Germinal center (tissue), 1 donor: ENCODE measurements at regions not wholly inside any gene's neighbourhood (a gene's known extent, or its start where the extent isn't known, plus 50 kb on each side); places are given as distances from the start of the nearest gene placed in this dataset.

Source experiments
- DNase-seq: peaks from one replicate; pipeline ENCODE4 v3.0.0; 2012; ENCODE audit warnings: mixed read lengths, low spot score

DNA sequence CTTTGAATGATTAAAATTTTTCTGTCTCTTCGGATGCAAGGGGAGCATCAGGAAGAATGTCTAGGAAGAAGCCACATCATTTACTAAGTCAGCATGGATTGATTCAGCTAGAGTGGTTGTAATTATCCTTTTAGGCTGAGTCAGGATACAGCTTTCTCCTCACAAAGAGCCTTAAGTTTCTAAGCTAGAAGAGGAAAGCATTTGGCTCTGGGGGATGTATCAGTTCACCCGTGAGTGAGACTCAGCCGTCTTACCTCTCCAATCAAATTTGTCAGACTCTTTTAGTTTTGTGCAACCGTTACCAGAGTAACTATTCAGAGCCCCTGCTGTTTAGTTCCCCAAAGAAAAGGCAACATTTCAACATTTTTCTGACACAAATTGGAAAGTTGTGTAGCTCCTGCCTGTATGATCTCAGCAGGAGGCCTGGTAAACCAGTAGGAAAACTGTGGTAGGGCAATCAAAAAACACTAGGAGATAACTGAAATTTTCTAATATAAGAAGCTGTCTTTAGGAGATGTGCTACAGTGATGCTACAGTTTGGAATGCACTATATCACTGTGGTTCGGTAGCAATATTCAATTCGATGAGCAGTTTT lies 432.4 kb upstream of the LUZP2 start:
- DNase-seq, result no peak

DNA sequence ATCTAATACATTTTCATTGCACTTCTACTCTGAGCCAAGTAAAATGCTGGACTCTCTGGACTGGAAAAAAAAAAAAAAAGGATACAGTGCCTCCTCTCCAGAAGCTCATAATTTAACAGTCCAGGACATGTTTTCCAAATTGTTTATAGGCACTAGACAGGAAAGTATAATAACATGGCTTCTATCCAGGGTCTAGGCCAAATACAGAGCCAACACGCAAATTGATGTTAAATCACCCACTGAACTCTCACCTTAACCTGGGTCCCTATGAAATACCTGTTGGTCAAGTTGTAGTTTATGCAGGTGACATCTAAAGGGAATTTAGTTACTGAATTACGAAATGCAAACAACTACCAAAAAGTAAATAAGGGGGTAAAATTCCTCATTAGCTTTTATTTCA lies 428.7 kb upstream of the LUZP2 start:
- DNase-seq, result no peak

DNA sequence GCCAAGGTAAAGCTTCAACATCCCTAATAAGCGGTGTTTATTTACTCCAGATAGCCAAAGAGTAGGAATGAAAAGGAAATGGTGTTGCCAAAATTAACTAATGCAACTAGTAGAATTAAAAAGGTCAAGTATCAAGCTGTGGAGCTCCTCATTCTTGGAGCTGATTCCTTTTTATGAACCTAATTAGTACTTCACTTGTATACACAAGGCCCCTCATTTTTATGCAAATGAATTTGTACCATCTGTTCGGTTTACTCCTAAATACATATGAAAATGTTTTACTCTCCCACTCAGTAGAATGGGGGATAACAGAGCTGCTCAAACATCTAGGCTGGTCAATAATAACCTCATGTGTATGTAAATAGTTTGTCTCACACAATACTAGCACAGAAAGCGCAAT lies 426.4 kb upstream of the LUZP2 start:
- DNase-seq, result no peak

GRCh38 chr11:24078018-24078417 lies 418.8 kb upstream of the LUZP2 start:
- no peak for DNase-seq

DNA sequence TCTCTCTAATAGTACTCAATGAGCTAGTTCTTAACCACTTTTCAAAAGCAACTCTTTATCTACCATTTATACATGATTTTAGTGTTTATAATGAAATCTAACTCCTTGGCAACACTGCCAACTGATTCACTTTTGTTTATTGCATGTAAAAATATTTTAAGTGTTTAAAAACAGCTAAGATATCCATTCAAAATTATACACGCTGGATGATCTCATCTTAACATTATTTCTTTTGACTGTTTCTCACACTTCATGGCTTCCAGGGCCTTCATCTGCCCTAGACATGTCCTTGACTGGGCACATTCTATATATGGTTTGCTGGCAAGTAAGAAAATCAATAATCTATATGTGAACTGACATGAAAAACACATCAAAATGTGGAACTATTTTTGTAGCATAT lies 414.6 kb upstream of the LUZP2 start:
- no peak for DNase-seq

GRCh38 chr11:24082860-24083259 lies 414.0 kb upstream of the LUZP2 start:
- DNase-seq, result no peak

- DNase-seq, result no peak
Measured at GRCh38 chr11:24084956-24085355, 411.9 kb upstream of the LUZP2 start.

GRCh38 chr11:24086921-24087320 lies 409.9 kb upstream of the LUZP2 start:
- DNase-seq, result no peak

DNA sequence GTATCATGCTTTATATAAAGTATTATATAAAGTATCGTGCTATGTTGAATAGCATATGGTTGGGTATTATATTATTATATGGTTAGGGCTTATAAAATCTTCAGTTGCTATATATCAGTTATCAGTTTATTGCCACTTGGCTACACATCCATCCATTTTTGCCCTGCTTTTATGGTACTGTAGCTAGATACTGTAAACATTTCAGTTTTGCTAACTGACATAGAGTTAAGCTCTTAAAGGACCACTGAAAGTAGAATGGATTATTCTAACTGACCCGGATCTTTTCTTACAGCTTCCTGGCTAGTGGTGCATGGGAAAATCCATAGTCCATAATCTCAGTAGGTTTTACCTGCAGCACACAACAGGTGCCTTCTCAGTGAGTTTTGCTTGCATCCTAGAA lies 405.3 kb upstream of the LUZP2 start:
- DNase-seq, result no peak

DNA sequence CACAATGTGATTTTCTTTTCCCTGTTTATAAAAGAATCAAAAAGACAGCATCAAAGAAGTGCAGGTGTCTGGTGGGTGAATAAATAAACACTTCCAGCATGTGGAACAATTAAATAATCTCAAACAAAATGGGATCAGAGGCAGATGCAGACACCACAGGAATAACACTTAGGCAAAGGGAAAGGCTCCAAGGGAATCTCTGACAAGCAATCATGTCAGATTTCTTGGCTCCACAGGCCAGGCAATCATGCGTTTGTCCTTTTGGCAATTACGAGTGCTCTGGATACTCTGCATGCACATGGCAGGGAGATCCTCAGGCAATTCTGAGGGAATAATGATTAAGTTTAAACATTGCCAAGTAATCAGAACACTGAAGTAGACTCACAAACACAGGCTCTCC lies 403.5 kb upstream of the LUZP2 start:
- no peak for DNase-seq

- DNase-seq, result no peak
Measured at GRCh38 chr11:24108609-24109008, 388.2 kb upstream of the LUZP2 start.

DNA sequence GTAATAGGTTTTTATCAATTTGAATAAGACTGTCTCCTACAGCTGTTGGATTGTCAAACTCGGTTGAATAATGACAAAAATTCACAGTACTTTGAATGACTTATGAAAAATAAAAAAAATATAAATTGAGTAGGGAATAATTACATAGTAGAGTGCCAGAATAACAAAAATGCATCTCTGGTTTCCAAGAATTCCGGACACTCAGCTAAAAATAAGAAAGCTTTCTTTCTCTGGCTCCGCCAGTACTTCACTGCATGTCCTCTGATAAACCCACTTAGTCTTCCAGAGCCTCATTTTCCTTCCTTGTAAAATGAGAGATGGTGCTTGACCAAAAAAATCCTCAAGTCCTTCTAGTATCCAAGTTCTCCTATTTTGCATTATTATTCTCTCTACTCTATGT lies 374.6 kb upstream of the LUZP2 start:
- DNase-seq, result no peak

DNA sequence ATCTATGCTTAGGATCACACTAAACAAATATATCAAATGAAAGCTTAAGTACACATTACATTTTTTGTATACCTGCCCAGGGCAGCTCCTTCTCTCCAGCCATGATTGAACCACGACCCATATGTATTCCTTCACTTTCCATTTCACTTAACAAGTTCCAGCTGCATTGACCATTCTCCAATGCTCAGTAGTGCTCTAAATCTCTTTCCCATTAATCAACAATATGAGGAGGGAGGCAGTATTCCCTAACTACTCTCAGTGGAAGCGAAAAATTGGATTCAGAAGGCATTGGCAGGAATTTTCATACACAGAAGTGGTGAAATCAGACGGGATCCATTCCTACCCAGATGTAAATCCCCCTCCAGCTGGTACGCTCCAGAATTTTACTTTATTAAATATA lies 372.0 kb upstream of the LUZP2 start:
- no peak for DNase-seq

- no peak for DNase-seq
Measured at GRCh38 chr11:24131698-24132097, 365.2 kb upstream of the LUZP2 start.

- DNase-seq, result no peak
Measured at GRCh38 chr11:24132471-24132870, 364.4 kb upstream of the LUZP2 start.

DNA sequence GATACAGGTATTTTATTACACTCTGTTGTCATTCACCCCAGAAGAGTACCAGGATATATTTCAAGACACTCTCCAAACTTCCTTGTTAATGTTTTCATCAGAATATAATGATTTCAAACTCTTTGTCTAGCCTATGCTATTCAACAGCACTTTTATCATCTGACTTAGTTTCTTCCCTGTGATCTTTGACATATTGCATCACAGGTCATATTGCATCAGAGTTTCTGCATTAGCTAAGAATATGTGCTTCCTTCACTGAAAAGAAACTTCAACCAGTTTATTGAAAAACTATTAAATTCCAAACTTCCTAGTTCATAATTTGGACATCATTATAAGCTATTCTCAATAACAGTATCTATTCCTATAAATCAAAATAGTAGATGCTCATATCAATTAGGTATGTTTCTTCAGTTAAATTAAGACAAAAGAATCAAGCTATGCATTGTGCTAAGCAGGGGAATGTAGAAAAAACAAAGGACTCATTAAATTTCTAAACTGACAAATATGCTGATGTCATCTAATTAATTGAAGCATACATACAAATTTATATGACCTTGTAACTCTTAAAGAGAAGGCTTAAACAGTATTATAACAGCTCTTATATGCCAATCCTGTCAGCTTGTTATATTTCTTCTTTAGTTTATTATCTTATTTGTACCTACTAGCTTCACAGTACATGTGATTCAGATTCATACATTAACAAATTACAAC lies 361.8 kb upstream of the LUZP2 start:
- DNase-seq, result no peak

GRCh38 chr11:24142062-24142461 lies 354.8 kb upstream of the LUZP2 start:
- DNase-seq, result no peak

DNA sequence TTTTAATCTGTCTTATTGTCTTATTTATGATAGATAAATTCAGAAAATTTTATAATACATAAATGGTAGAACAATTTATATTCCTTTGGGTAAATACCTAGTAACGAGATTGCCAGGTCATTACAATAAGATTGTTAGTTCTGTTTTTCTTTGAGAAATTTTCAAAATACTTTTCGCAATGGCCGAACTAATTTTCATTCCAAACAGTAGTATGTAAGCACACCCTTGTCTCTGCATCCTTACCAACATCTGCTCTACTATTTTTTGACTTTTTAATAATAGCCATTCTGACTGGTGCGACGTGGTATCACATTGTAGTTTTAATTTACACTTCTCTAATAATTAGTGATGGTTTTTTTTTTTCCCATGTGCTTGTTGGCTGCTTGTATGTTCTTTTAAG lies 351.4 kb upstream of the LUZP2 start:
- no peak for DNase-seq

GRCh38 chr11:24153337-24153736 lies 343.5 kb upstream of the LUZP2 start:
- DNase-seq, result no peak

DNA sequence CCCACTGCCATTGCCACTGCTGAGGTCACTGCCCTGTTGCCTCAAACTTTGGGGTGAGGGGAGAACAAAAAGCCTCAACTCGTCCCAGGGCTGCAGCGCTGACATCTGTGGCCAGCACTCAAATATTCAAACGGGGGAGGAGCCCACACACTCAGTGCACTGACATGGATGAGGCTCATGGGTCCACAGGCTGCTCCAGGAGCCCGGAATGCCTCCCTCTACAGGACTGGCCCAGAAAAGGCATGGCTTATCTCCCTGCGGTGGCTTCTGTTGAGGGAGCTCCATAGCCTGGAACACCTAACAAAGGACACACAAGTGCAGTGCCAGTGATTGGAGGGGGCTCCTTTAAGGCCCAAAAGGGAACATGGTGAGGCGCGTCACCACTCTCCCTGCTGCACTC lies 341.1 kb upstream of the LUZP2 start:
- no peak for DNase-seq

GRCh38 chr11:24157316-24157715 lies 339.5 kb upstream of the LUZP2 start:
- DNase-seq, result no peak

- DNase-seq, result no peak
Measured at GRCh38 chr11:24161587-24161986, 335.3 kb upstream of the LUZP2 start.

- no peak for DNase-seq
Measured at GRCh38 chr11:24163146-24163545, 333.7 kb upstream of the LUZP2 start.

DNA sequence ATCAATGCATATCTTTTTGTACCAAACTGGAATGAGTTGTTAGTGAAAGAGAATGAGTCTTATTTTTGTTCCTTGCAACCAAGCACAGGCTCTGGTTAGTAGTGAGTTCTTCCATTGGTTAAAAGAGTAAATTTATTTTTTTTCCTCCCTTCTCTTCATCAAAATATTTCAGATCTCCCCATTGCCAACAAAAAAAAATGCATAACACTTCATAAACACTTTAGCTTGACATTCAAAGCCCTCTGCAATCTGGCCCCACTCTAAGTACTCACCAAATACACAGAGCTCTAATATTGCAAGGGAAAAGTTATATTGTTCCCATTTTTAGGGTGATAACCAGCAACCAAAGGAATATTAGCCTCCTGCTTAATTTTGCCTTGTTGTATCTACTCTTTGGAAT lies 333.0 kb upstream of the LUZP2 start:
- no peak for DNase-seq
